OCI-LY7 (cell line): ENCODE measurements at regions not wholly inside any gene's neighbourhood (a gene's known extent, or its start where the extent isn't known, plus 50 kb on each side); places are given as distances from the start of the nearest gene placed in this dataset.

Experiments
- EZH2phosphoT487 ChIP-seq: fragments of 200-600 bp; sonication (generic); IDR thresholded peaks from 2 replicates; pipeline ENCODE4 v1.6.1; 2018; ENCODE audit warnings: low read depth, borderline replicate concordance, mild to moderate bottlenecking, mixed run types, antibody characterized with exemption, low read length, moderate library complexity, mixed read lengths
- TF ChIP-seq, protein P1 (sequence below): fragments of 200-600 bp; sonication (generic); conservative IDR thresholded peaks from 2 replicates; pipeline ENCODE4 v1.5.1; 2014; ENCODE audit warnings: mild to moderate bottlenecking, antibody characterized with exemption, low read length, moderate library complexity, mixed read lengths

DNA sequence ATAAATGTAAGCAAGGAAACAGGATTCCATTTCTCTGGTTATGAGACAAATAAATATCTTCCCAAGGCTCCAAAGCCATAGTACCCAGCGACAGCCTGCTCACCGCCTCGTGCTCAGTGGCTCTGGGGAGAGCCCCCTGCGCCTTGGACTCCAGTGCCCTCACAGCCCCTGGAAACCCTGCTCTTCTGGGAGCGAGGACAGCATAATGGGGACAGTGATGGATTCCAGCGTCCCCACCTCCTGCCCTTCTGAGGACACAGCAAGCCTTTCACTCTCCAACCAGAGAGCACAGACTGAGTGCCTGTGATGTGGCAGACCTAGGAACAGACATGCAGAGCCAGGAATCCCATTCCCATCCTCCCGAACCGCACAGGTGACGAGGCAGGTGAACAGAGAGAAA, 660.8 kb downstream of the TBC1D22A start:
- no peak for TF ChIP-seq EZH2phosphoT487
- TF ChIP-seq, protein P1, sequence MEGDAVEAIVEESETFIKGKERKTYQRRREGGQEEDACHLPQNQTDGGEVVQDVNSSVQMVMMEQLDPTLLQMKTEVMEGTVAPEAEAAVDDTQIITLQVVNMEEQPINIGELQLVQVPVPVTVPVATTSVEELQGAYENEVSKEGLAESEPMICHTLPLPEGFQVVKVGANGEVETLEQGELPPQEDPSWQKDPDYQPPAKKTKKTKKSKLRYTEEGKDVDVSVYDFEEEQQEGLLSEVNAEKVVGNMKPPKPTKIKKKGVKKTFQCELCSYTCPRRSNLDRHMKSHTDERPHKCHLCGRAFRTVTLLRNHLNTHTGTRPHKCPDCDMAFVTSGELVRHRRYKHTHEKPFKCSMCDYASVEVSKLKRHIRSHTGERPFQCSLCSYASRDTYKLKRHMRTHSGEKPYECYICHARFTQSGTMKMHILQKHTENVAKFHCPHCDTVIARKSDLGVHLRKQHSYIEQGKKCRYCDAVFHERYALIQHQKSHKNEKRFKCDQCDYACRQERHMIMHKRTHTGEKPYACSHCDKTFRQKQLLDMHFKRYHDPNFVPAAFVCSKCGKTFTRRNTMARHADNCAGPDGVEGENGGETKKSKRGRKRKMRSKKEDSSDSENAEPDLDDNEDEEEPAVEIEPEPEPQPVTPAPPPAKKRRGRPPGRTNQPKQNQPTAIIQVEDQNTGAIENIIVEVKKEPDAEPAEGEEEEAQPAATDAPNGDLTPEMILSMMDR = no peak
